Vagina (tissue), 2 donors: ENCODE measurements at regions not wholly inside any gene's neighbourhood (a gene's known extent, or its start where the extent isn't known, plus 50 kb on each side); places are given as distances from the start of the nearest gene placed in this dataset.

Experiments
- CTCF ChIP-seq, 3 experiments: fragments of 450-650 bp in 2 of 3; fragments of 200-600 bp in 1 of 3; sonication (generic) in 1 of 3; IDR thresholded peaks; one replicate each; pipeline ENCODE4 v1.5.1; 2017 to 2019; ENCODE audit warnings: antibody characterized with exemption in 3 of 3, mild to moderate bottlenecking in 2 of 3, moderate library complexity in 2 of 3
- POLR2A ChIP-seq, 2 donors: fragments of 450-650 bp; IDR thresholded peaks; one replicate each; pipeline ENCODE4 v1.6.1; 2017; ENCODE audit warnings: antibody characterized with exemption in 2 of 2, mild to moderate bottlenecking in 2 of 2, moderate library complexity in 2 of 2

- no peak for TF ChIP-seq CTCF (IDR thresholded peaks at IDR 0.05)
- no peak for TF ChIP-seq POLR2A (IDR thresholded peaks at IDR 0.05)
Measured at GRCh38 chr2:57567245-57567644, 479.4 kb upstream of the VRK2 start.
